ENCODE measurements at regions not wholly inside any gene's neighbourhood (a gene's known extent, or its start where the extent isn't known, plus 50 kb on each side); places are given as distances from the start of the nearest gene placed in this dataset.
"Not testable (repeated sequence)": the region's sequence is repeated elsewhere in the genome, so short reads cannot be mapped to it uniquely, and the experiment has no call there.

- Mint-ChIP-seq H3K4me3 (no peak overlapping the region), H3K4me1 (peaks cover 36% of the 10 kb centered on the region), H3K27me3 (no peaks in the 10 kb centered on the region), H3K27ac (no peak overlapping the region), H3K36me3 (ENCODE audit: low read depth) (no peaks in the 10 kb centered on the region), H3K9me3 (no peaks in the 10 kb centered on the region)
- no peak for DNase-seq
- ATAC-seq: no peak
These were observed 75.4 kb upstream of the MAP3K1 start for GRCh38 chr5:56739990-56740389.

GRCh38 chr5:56737951-56738606 is 77.3 kb upstream of the MAP3K1 start:
- peaks cover 45% of the 10 kb centered on the region for H3K4me1 Mint-ChIP-seq
- no peaks in the 10 kb centered on the region for H3K27me3 Mint-ChIP-seq
- DNase-seq: no peak
- no peak overlapping the region for H3K4me3 Mint-ChIP-seq
- H3K9me3 Mint-ChIP-seq: no peaks in the 10 kb centered on the region
- H3K27ac Mint-ChIP-seq: peak overlapping the region; percentile 15
- no peaks in the 10 kb centered on the region for H3K36me3 Mint-ChIP-seq (ENCODE audit: low read depth)
- ATAC-seq: no peak

- no peak for DNase-seq
- Mint-ChIP-seq H3K4me1 (peaks cover 43% of the 10 kb centered on the region), H3K27ac (peak overlapping the region; percentile 56), H3K4me3 (no peak overlapping the region), H3K9me3 (no peaks in the 10 kb centered on the region), H3K36me3 (ENCODE audit: low read depth) (no peaks in the 10 kb centered on the region), H3K27me3 (no peaks in the 10 kb centered on the region)
- no peak for ATAC-seq
These were observed 78.2 kb upstream of the MAP3K1 start for GRCh38 chr5:56737002-56737621.

GRCh38 chr5:56735849-56736641 is 79.3 kb upstream of the MAP3K1 start:
- no peaks in the 10 kb centered on the region for H3K27me3 Mint-ChIP-seq
- no peaks in the 10 kb centered on the region for H3K9me3 Mint-ChIP-seq
- no peak overlapping the region for H3K4me3 Mint-ChIP-seq
- ATAC-seq: no peak
- peak; percentile 9 for DNase-seq
- H3K36me3 Mint-ChIP-seq (ENCODE audit: low read depth): no peaks in the 10 kb centered on the region
- H3K4me1 Mint-ChIP-seq: peaks cover 43% of the 10 kb centered on the region
- peak overlapping the region; percentile 56 for H3K27ac Mint-ChIP-seq

GRCh38 chr5:56734091-56734694 is 81.2 kb upstream of the MAP3K1 start:
- H3K4me1 Mint-ChIP-seq: peaks cover 53% of the 10 kb centered on the region
- no peaks in the 10 kb centered on the region for H3K27me3 Mint-ChIP-seq
- H3K36me3 Mint-ChIP-seq (ENCODE audit: low read depth): no peaks in the 10 kb centered on the region
- ATAC-seq (no peak), DNase-seq (no peak)
- H3K9me3 Mint-ChIP-seq: no peaks in the 10 kb centered on the region
- H3K27ac Mint-ChIP-seq: no peak overlapping the region
- H3K4me3 Mint-ChIP-seq: no peak overlapping the region

GRCh38 chr5:56733580-56733979 is 81.8 kb upstream of the MAP3K1 start:
- no peak for ATAC-seq
- H3K36me3 Mint-ChIP-seq (ENCODE audit: low read depth): no peaks in the 10 kb centered on the region
- no peak overlapping the region for H3K27ac Mint-ChIP-seq
- H3K4me3 Mint-ChIP-seq: no peak overlapping the region
- H3K4me1 Mint-ChIP-seq: peaks cover 55% of the 10 kb centered on the region
- DNase-seq: no peak
- no peaks in the 10 kb centered on the region for H3K27me3 Mint-ChIP-seq
- H3K9me3 Mint-ChIP-seq: no peaks in the 10 kb centered on the region

GRCh38 chr5:56732121-56732520 is 83.2 kb upstream of the MAP3K1 start:
- Mint-ChIP-seq H3K27me3 (no peaks in the 10 kb centered on the region), H3K27ac (no peak overlapping the region), H3K36me3 (ENCODE audit: low read depth) (no peaks in the 10 kb centered on the region), H3K9me3 (no peaks in the 10 kb centered on the region), H3K4me1 (peaks cover 45% of the 10 kb centered on the region), H3K4me3 (no peak overlapping the region)
- no peak for DNase-seq
- no peak for ATAC-seq

- not testable (repeated sequence) for H3K4me3 Mint-ChIP-seq; H3K27me3 Mint-ChIP-seq; H3K36me3 Mint-ChIP-seq (ENCODE audit: low read depth); H3K9me3 Mint-ChIP-seq; ATAC-seq; H3K27ac Mint-ChIP-seq; DNase-seq
- peaks cover 39% of the 10 kb centered on the region for H3K4me1 Mint-ChIP-seq
These were observed 83.9 kb upstream of the MAP3K1 start for GRCh38 chr5:56731473-56731872.

GRCh38 chr5:56729488-56729887 is 85.9 kb upstream of the MAP3K1 start:
- peak; percentile 28 for ATAC-seq
- no peak overlapping the region for H3K4me3 Mint-ChIP-seq
- no peaks in the 10 kb centered on the region for H3K36me3 Mint-ChIP-seq (ENCODE audit: low read depth)
- no peak for DNase-seq
- H3K4me1 Mint-ChIP-seq: peaks cover 24% of the 10 kb centered on the region
- H3K9me3 Mint-ChIP-seq: no peaks in the 10 kb centered on the region
- no peak overlapping the region for H3K27ac Mint-ChIP-seq
- no peaks in the 10 kb centered on the region for H3K27me3 Mint-ChIP-seq

- peaks cover 17% of the 10 kb centered on the region for H3K4me1 Mint-ChIP-seq
These were observed 89.5 kb upstream of the MAP3K1 start for GRCh38 chr5:56725711-56726411.

GRCh38 chr5:56724857-56725256 is 90.5 kb upstream of the MAP3K1 start:
- H3K9me3 Mint-ChIP-seq; H3K27me3 Mint-ChIP-seq; DNase-seq; H3K36me3 Mint-ChIP-seq (ENCODE audit: low read depth); H3K27ac Mint-ChIP-seq; ATAC-seq; H3K4me3 Mint-ChIP-seq: not testable (repeated sequence)
- H3K4me1 Mint-ChIP-seq: peaks cover 13% of the 10 kb centered on the region

More at GRCh38 chr5:56725711-56726411, 89.5 kb upstream of the MAP3K1 start:
- H3K27ac Mint-ChIP-seq: no peak overlapping the region
- H3K27me3 Mint-ChIP-seq: no peaks in the 10 kb centered on the region
- H3K4me3 Mint-ChIP-seq: no peak overlapping the region
- DNase-seq (no peak), ATAC-seq (no peak)
- no peaks in the 10 kb centered on the region for H3K9me3 Mint-ChIP-seq
- no peaks in the 10 kb centered on the region for H3K36me3 Mint-ChIP-seq (ENCODE audit: low read depth)

GRCh38 chr5:56722317-56722716 is 93.0 kb upstream of the MAP3K1 start:
- Mint-ChIP-seq H3K4me3 (no peak overlapping the region), H3K36me3 (ENCODE audit: low read depth) (no peaks in the 10 kb centered on the region), H3K4me1 (peaks cover 5% of the 10 kb centered on the region), H3K27ac (no peak overlapping the region), H3K27me3 (no peaks in the 10 kb centered on the region), H3K9me3 (no peaks in the 10 kb centered on the region)
- no peak for DNase-seq
- ATAC-seq: no peak

- no peaks in the 10 kb centered on the region for H3K9me3 Mint-ChIP-seq
- ATAC-seq (no peak), DNase-seq (no peak)
- H3K27ac Mint-ChIP-seq: no peak overlapping the region
- peaks cover 2% of the 10 kb centered on the region for H3K27me3 Mint-ChIP-seq
- no peak overlapping the region for H3K4me3 Mint-ChIP-seq
- peaks cover 5% of the 10 kb centered on the region for H3K4me1 Mint-ChIP-seq
- H3K36me3 Mint-ChIP-seq (ENCODE audit: low read depth): no peaks in the 10 kb centered on the region
These were observed 97.9 kb upstream of the MAP3K1 start for GRCh38 chr5:56717253-56717987.

- Mint-ChIP-seq H3K36me3 (ENCODE audit: low read depth) (no peaks in the 10 kb centered on the region), H3K27me3 (peaks cover 2% of the 10 kb centered on the region), H3K9me3 (no peaks in the 10 kb centered on the region), H3K4me1 (peaks cover 7% of the 10 kb centered on the region), H3K4me3 (no peak overlapping the region), H3K27ac (no peak overlapping the region)
- DNase-seq (no peak), ATAC-seq (no peak)
These were observed 99.4 kb upstream of the MAP3K1 start for GRCh38 chr5:56715986-56716385.

Measured in activated naive CD8-positive, alpha-beta T cell treated with anti-CD3 and anti-CD28 coated beads, Interleukin-2, amount 50 U/mL, for 24 hours (primary cell).